IMR-90 (cell line): ENCODE measurements at regions not wholly inside any gene's neighbourhood (a gene's known extent, or its start where the extent isn't known, plus 50 kb on each side); places are given as distances from the start of the nearest gene placed in this dataset.

ENCODE experiments used
- ATAC-seq: fragments of 200-7000 bp; cut with Tn5 transposase; 2 replicates; pipeline ENCODE4 v1.9.1; 2020; ENCODE audit warnings: low read depth, mild to moderate bottlenecking, moderate library complexity
- BruUV-seq: library from RNA; stranded (reverse); fragments of 400-500 nt; replicated peaks from 2 replicates; lab custom pipeline; 2021; lab: Mats Ljungman, UMichigan
- CTCF ChIA-PET: fragments of 300-600 bp; formaldehyde crosslinking; extraction: SDS; loops from one replicate; lab custom pipeline; 2021; ENCODE audit warnings: antibody characterized with exemption; lab: Yijun Ruan, JAX
- POLR2A ChIA-PET: fragments of 300-600 bp; sonication (Branson Sonifier 250); formaldehyde crosslinking; loops from one replicate; lab custom pipeline; 2022; ENCODE audit warnings: antibody characterized with exemption; ENCODE audit not compliant: unreplicated experiment; lab: Charles Lee
- DNase-seq: peaks from one replicate; pipeline ENCODE4 v3.0.0; 2013
- H2AFZ ChIP-seq: replicated peaks from 2 replicates; pipeline ENCODE3; 2013; ENCODE audit warnings: low read length, mild to moderate bottlenecking; ENCODE audit not compliant: poor library complexity
- H2AK5ac ChIP-seq: 2 replicates; pipeline ENCODE4 v1.6.1; 2013; ENCODE audit warnings: low read depth, low read length, inconsistent platforms
- H2AK9ac ChIP-seq: replicated peaks from 2 replicates; pipeline ENCODE3; 2013; ENCODE audit warnings: mild to moderate bottlenecking, low read depth, low read length, moderate library complexity; ENCODE audit not compliant: poor library complexity
- H2BK120ac ChIP-seq: 2 replicates; pipeline ENCODE4 v1.6.1; 2013; ENCODE audit warnings: low read depth, low read length, inconsistent platforms
- H2BK15ac ChIP-seq: 3 replicates; pipeline ENCODE4 v1.6.1; 2013; ENCODE audit warnings: low read depth, low read length, inconsistent platforms
- H2BK20ac ChIP-seq: 2 replicates; pipeline ENCODE4 v1.6.1; 2013; ENCODE audit warnings: low read depth, mild to moderate bottlenecking, inconsistent platforms, low read length, moderate library complexity
- H2BK5ac ChIP-seq: 2 replicates; pipeline ENCODE4 v1.6.1; 2013; ENCODE audit warnings: mild to moderate bottlenecking, low read depth, low read length, inconsistent platforms; ENCODE audit not compliant: poor library complexity, severe bottlenecking
- H3K14ac ChIP-seq: replicated peaks from 2 replicates; pipeline ENCODE4 v1.6.1; 2013; ENCODE audit warnings: low read depth, low read length, inconsistent platforms
- H3K18ac ChIP-seq: 2 replicates; pipeline ENCODE4 v1.6.1; 2013; ENCODE audit warnings: low read depth, low read length, control low read depth
- H3K23ac ChIP-seq: 2 replicates; pipeline ENCODE4 v1.6.1; 2013; ENCODE audit warnings: low read depth, low read length, inconsistent platforms
- H3K27ac ChIP-seq: 2 replicates; pipeline ENCODE4 v1.5.1; 2013; ENCODE audit warnings: mild to moderate bottlenecking, control low read depth, low read length; ENCODE audit not compliant: insufficient read depth
- H3K27me3 ChIP-seq: 2 replicates; pipeline ENCODE4 v1.6.1; 2013; ENCODE audit warnings: low read length; ENCODE audit not compliant: control insufficient read depth, insufficient read depth
- H3K36me3 ChIP-seq: 2 replicates; pipeline ENCODE4 v1.6.1; 2013; ENCODE audit warnings: low read length, mixed read lengths; ENCODE audit not compliant: control insufficient read depth, insufficient read depth
- H3K4ac ChIP-seq: 2 replicates; pipeline ENCODE4 v1.6.1; 2013; ENCODE audit warnings: low read depth, low read length, inconsistent platforms
- H3K4me1 ChIP-seq: 2 replicates; pipeline ENCODE4 v1.6.1; 2013; ENCODE audit warnings: low read length, mixed read lengths; ENCODE audit not compliant: control insufficient read depth, insufficient read depth
- H3K4me2 ChIP-seq: 2 replicates; pipeline ENCODE4 v1.6.1; 2013; ENCODE audit warnings: low read depth, mild to moderate bottlenecking, control low read depth, low read length, moderate library complexity
- H3K4me3 ChIP-seq: 2 replicates; pipeline ENCODE4 v1.5.1; 2013; ENCODE audit warnings: low read depth, mild to moderate bottlenecking, control low read depth, low read length, moderate library complexity; ENCODE audit not compliant: insufficient read depth
- H3K56ac ChIP-seq: 2 replicates; pipeline ENCODE4 v1.6.1; 2013; ENCODE audit warnings: low read length, inconsistent platforms; ENCODE audit not compliant: insufficient read depth; ENCODE audit errors: extremely low read depth
- H3K79me1 ChIP-seq, 2 experiments: 2 replicates each; pipeline ENCODE4 v1.6.1; 2013; ENCODE audit warnings: low read length in 2 of 2, inconsistent platforms in 1 of 2, low read depth in 1 of 2
- H3K9ac ChIP-seq: 2 replicates; pipeline ENCODE4 v1.6.1; 2013; ENCODE audit warnings: low read depth, low read length, control low read depth
- H3K9me1 ChIP-seq: 2 replicates; pipeline ENCODE4 v1.6.1; 2013; ENCODE audit warnings: low read length, inconsistent platforms; ENCODE audit not compliant: insufficient read depth
- H3K9me3 ChIP-seq: 2 replicates; pipeline ENCODE4 v1.6.1; 2013; ENCODE audit warnings: low read length; ENCODE audit not compliant: control insufficient read depth, insufficient read depth
- H4K20me1 ChIP-seq: 2 replicates; pipeline ENCODE4 v1.6.1; 2013; ENCODE audit warnings: low read length, inconsistent platforms; ENCODE audit not compliant: insufficient read depth
- H4K5ac ChIP-seq: 2 replicates; pipeline ENCODE4 v1.6.1; 2013; ENCODE audit warnings: mild to moderate bottlenecking, low read depth, low read length, control low read depth
- H4K8ac ChIP-seq, 2 experiments: 2 replicates each; pipeline ENCODE4 v1.6.1; 2013; ENCODE audit warnings: low read depth in 2 of 2, low read length in 2 of 2, control low read depth in 1 of 2, inconsistent platforms in 1 of 2
- H4K91ac ChIP-seq: 2 replicates; pipeline ENCODE4 v1.6.1; 2013; ENCODE audit warnings: low read depth, low read length, inconsistent platforms; ENCODE audit not compliant: insufficient read depth
- CEBPB ChIP-seq: IDR thresholded peaks from 2 replicates; pipeline ENCODE4 v1.6.1; 2012; ENCODE audit warnings: low read depth, low read length, improper control_type of control experiment
- FOS ChIP-seq: fragments of 150-350 bp; IDR thresholded peaks from 2 replicates; pipeline ENCODE4 v1.6.1; 2016; ENCODE audit warnings: low read depth, low read length
- MAFK ChIP-seq: IDR thresholded peaks from 2 replicates; pipeline ENCODE4 v1.6.1; 2012; ENCODE audit warnings: low read depth, low read length, improper control_type of control experiment
- RAD21 ChIP-seq: IDR thresholded peaks from 2 replicates; pipeline ENCODE4 v1.6.1; 2012; ENCODE audit warnings: low read length, improper control_type of control experiment
- SMC3 ChIP-seq: fragments of 150-350 bp; IDR thresholded peaks from 2 replicates; pipeline ENCODE4 v1.6.1; 2016; ENCODE audit warnings: low read depth, mild to moderate bottlenecking, antibody characterized with exemption, low read length, moderate library complexity
- WGBS, 2 experiments: methylation state at CpG; one replicate each; pipeline versions ENCODE4 v1.1.5 to v1.1.7; 2013; ENCODE audit warnings: missing lambda C conversion rate in 2 of 2; ENCODE audit not compliant: insufficient read length in 1 of 2; ENCODE audit errors: extremely low coverage in 2 of 2; 5-methylcytosine and 5-hydroxymethylcytosine counted together
- dilution Hi-C: fragments of 300-500 bp; cut with HindIII; formaldehyde crosslinking; loops from one replicate; pipeline ENCODE4 v1.14.3; 2018; ENCODE audit warnings: low sequenced_read_pairs; ENCODE audit not compliant: unreplicated experiment
- in situ Hi-C: fragments of 300-500 bp; cut with MboI; formaldehyde crosslinking; loops from 3 replicates; pipeline ENCODE4 v1.14.3; 2019; ENCODE audit warnings: low sequenced_read_pairs, inconsistent platforms, mixed read lengths
- intact Hi-C: fragments of 100-400 bp; cut with micrococcal nuclease; formaldehyde crosslinking; loops from 2 replicates; pipeline ENCODE4 v1.10.0; 2022
- TF ChIP-seq, protein P1 (sequence below): fragments of 150-350 bp; IDR thresholded peaks from 2 replicates; pipeline ENCODE4 v1.6.1; 2016; ENCODE audit warnings: low read depth, mild to moderate bottlenecking, low read length, moderate library complexity, borderline replicate concordance

GRCh38 chr9:91162311-91162710, 199.4 kb downstream of the AUH start:
- Histone ChIP-seq H2BK5ac (peak overlapping the region; percentile 91), H3K36me3 (no peaks in the 10 kb centered on the region), H2BK20ac (peak overlapping the region; percentile 99), H3K27me3 (no peaks in the 10 kb centered on the region), H2BK15ac (peak overlapping the region; percentile 95), H3K18ac (peak overlapping the region; percentile 79), H3K79me1 (peaks cover 9 to 33% of the 10 kb centered on the region in 2 experiments), H2AK9ac (peak overlapping the region; percentile 88), H3K4me1 (peaks cover 40% of the 10 kb centered on the region), H2AK5ac (peak overlapping the region; percentile 100), H3K4ac (peak overlapping the region; percentile 99), H4K20me1 (no peaks in the 10 kb centered on the region), H4K91ac (peak overlapping the region; percentile 97), H4K5ac (peak overlapping the region; percentile 82), H3K9me3 (no peaks in the 10 kb centered on the region), H3K27ac (peak overlapping the region; percentile 76), H3K23ac (peak overlapping the region; percentile 97), H2BK120ac (peak overlapping the region; percentile 98), H3K9me1 (peaks cover 29% of the 10 kb centered on the region), H3K56ac (peak overlapping the region; percentile 64), H4K8ac (peak overlapping the region; percentile 93 to 94), H3K4me3 (no peak overlapping the region), H2AFZ (peak overlapping the region; percentile 73), H3K4me2 (no peak overlapping the region), H3K14ac (peak overlapping the region; percentile 96), H3K9ac (peak overlapping the region; percentile 61)
- dilution Hi-C loops (no loop called here), intact Hi-C loops (loop anchor here (5.0 kb wide), 1 partner anchor 125 kb away; no protein-coding TSS in a partner anchor), in situ Hi-C loops (no loop called here)
- CTCF ChIA-PET = no interaction called here
- ATAC-seq (no peak), DNase-seq (peak; percentile 65)
- BruUV-seq = no TSS peak
- TF ChIP-seq RAD21 (no peak), CEBPB (no peak), MAFK (no peak), SMC3 (no peak), FOS (0 out of 2 replicates have a peak, but pooled peaks have one; percentile 16)
- TF ChIP-seq, protein P1, sequence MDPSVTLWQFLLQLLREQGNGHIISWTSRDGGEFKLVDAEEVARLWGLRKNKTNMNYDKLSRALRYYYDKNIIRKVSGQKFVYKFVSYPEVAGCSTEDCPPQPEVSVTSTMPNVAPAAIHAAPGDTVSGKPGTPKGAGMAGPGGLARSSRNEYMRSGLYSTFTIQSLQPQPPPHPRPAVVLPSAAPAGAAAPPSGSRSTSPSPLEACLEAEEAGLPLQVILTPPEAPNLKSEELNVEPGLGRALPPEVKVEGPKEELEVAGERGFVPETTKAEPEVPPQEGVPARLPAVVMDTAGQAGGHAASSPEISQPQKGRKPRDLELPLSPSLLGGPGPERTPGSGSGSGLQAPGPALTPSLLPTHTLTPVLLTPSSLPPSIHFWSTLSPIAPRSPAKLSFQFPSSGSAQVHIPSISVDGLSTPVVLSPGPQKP = no peak
- POLR2A ChIA-PET = no interaction called here
- 38% methylated on average over 2 of the region's 5 CpGs; no CpG with 5 or more reads in 1 of the 2 experiments for WGBS, 2 experiments
